22Rv1 (cell line): ENCODE measurements at regions not wholly inside any gene's neighbourhood (a gene's known extent, or its start where the extent isn't known, plus 50 kb on each side); places are given as distances from the start of the nearest gene placed in this dataset.

Experiments
- H3K27ac ChIP-seq: fragments of 450-650 bp; 2 replicates; pipeline ENCODE4 v1.5.1; 2017
- CTCF ChIP-seq: fragments of 450-650 bp; IDR thresholded peaks from 2 replicates; pipeline ENCODE4 v1.5.1; 2017; ENCODE audit warnings: mild to moderate bottlenecking
- ZFX ChIP-seq: fragments of 450-650 bp; IDR thresholded peaks from 2 replicates; pipeline ENCODE4 v1.6.1; 2017; ENCODE audit warnings: antibody characterized with exemption, borderline replicate concordance

GRCh38 chr13:80215368-80215767 lies 125.6 kb downstream of the SPRY2 start:
- TF ChIP-seq CTCF (no peak), ZFX (no peak)
- no peak overlapping the region for H3K27ac ChIP-seq

DNA sequence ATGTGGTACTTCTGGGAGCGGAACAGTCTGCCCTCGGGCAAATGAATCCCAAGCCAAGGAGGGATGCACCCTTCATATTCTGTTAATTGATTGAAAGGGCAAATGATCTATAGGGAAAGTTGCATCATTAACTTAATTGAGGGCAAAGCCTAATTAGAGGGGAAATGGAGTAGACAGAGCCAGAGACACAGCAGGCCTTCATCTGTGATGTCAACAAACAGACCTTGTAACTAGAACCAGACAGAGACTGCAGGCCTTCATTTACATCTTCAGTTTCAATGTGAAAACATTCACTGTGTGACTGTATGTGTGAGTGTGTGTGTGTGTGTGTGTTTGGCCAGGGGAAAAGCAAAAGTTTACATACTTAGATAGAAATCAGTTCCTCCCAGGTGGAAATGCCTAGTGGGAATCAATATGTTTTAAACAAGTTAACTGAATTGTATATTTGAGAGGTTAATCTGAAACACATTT lies 126.4 kb downstream of the SPRY2 start:
- TF ChIP-seq ZFX (no peak), CTCF (no peak)
- H3K27ac ChIP-seq = no peak overlapping the region

GRCh38 chr13:80214050-80214449 lies 126.9 kb downstream of the SPRY2 start:
- no peak overlapping the region for H3K27ac ChIP-seq
- TF ChIP-seq CTCF (no peak), ZFX (no peak)

GRCh38 chr13:80213201-80213600 lies 127.7 kb downstream of the SPRY2 start:
- H3K27ac ChIP-seq = no peak overlapping the region
- TF ChIP-seq ZFX (no peak), CTCF (no peak)

DNA sequence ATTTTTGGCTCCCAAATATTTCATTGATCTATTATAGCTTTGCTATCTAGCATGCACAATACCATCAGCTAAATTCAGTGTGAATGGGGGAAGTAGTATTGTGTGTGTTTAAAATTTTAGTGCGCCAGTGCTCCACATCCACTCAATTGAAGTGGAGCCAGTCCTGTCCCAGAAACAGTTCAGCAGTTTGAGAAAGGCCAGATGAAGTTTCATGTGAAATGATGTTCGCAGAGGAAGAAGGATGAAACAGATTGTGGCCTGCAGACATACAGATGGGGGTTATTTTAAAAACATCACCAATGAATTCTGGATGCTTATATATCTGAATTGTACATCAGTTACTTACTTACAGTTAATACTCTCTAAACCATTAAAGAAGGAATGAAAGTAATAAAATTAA lies 129.4 kb downstream of the SPRY2 start:
- TF ChIP-seq CTCF (no peak), ZFX (no peak)
- H3K27ac ChIP-seq = no peak overlapping the region

GRCh38 chr13:80204642-80205041 lies 136.3 kb downstream of the SPRY2 start:
- no peak for TF ChIP-seq CTCF
- no peak for TF ChIP-seq ZFX
- H3K27ac ChIP-seq = no peak overlapping the region

GRCh38 chr13:80203496-80203895 lies 137.4 kb downstream of the SPRY2 start:
- TF ChIP-seq CTCF = no peak
- TF ChIP-seq ZFX = no peak
- H3K27ac ChIP-seq = no peak overlapping the region
